ENCODE measurements at regions not wholly inside any gene's neighbourhood (a gene's known extent, or its start where the extent isn't known, plus 50 kb on each side); places are given as distances from the start of the nearest gene placed in this dataset.

- Histone ChIP-seq H3K9ac (ENCODE audit: low read length in 3 of 3) (no peak overlapping the region), H3K4me1 (ENCODE audit: control insufficient read depth in 2 of 3, insufficient read depth in 2 of 3, low read depth in 1 of 3, low read length in 3 of 3) (no peaks in the 10 kb centered on the region), H3K27ac (ENCODE audit: low read depth in 2 of 2, low read length in 2 of 2) (no peak overlapping the region), H3K27me3 (ENCODE audit: control insufficient read depth, insufficient read depth, low read length) (no peaks in the 10 kb centered on the region), H3K4me3 (ENCODE audit: low read length in 3 of 3) (no peak overlapping the region), H3K9me3 (ENCODE audit: control insufficient read depth in 2 of 3, insufficient read depth in 1 of 3, low read length in 3 of 3) (no peaks in the 10 kb centered on the region), H3K36me3 (ENCODE audit: control insufficient read depth in 2 of 3, insufficient read depth in 3 of 3, low read length in 3 of 3) (no peaks in the 10 kb centered on the region)
- FAIRE-seq (no peak), DNase-seq (peak in 1 of 5 donors; percentile 1)
- TF ChIP-seq CTCF (IDR thresholded peaks at IDR 0.05; ENCODE audit: borderline replicate concordance, extremely low read depth, insufficient read depth) = no peak
- intact Hi-C loops (cut with DNase I) = no loop called here
Observed at GRCh38 chr5:24923400-24923799, 278.6 kb upstream of the CDH10 start.

GRCh38 chr5:24918676-24919075, 273.9 kb upstream of the CDH10 start:
- Histone ChIP-seq H3K4me3 (ENCODE audit: low read length in 3 of 3) (no peak overlapping the region), H3K9me3 (ENCODE audit: control insufficient read depth in 2 of 3, insufficient read depth in 1 of 3, low read length in 3 of 3) (no peaks in the 10 kb centered on the region), H3K9ac (ENCODE audit: low read length in 3 of 3) (no peak overlapping the region), H3K36me3 (ENCODE audit: control insufficient read depth in 2 of 3, insufficient read depth in 3 of 3, low read length in 3 of 3) (no peaks in the 10 kb centered on the region), H3K27ac (ENCODE audit: low read depth in 2 of 2, low read length in 2 of 2) (no peak overlapping the region), H3K4me1 (ENCODE audit: control insufficient read depth in 2 of 3, insufficient read depth in 2 of 3, low read depth in 1 of 3, low read length in 3 of 3) (no peaks in the 10 kb centered on the region), H3K27me3 (ENCODE audit: control insufficient read depth, insufficient read depth, low read length) (no peaks in the 10 kb centered on the region)
- FAIRE-seq = no peak
- DNase-seq = no peak
- no peak for TF ChIP-seq CTCF (IDR thresholded peaks at IDR 0.05; ENCODE audit: borderline replicate concordance, extremely low read depth, insufficient read depth)
- intact Hi-C loops (cut with DNase I) = no loop called here

- peaks cover 0 to 2% (median 0%) of the 10 kb centered on the region in 3 donors for H3K9me3 ChIP-seq (ENCODE audit: control insufficient read depth in 2 of 3, insufficient read depth in 1 of 3, low read length in 3 of 3)
- FAIRE-seq (no peak), DNase-seq (peak in 1 of 5 donors; percentile 0)
- H3K9ac ChIP-seq (ENCODE audit: low read length in 3 of 3) = no peak overlapping the region
- intact Hi-C loops (cut with DNase I) = no loop called here
- H3K4me1 ChIP-seq (ENCODE audit: control insufficient read depth in 2 of 3, insufficient read depth in 2 of 3, low read depth in 1 of 3, low read length in 3 of 3) = no peaks in the 10 kb centered on the region
- no peaks in the 10 kb centered on the region for H3K27me3 ChIP-seq (ENCODE audit: control insufficient read depth, insufficient read depth, low read length)
- no peak for TF ChIP-seq CTCF (IDR thresholded peaks at IDR 0.05; ENCODE audit: borderline replicate concordance, extremely low read depth, insufficient read depth)
- no peak overlapping the region for H3K4me3 ChIP-seq (ENCODE audit: low read length in 3 of 3)
- no peak overlapping the region for H3K27ac ChIP-seq (ENCODE audit: low read depth in 2 of 2, low read length in 2 of 2)
- no peaks in the 10 kb centered on the region for H3K36me3 ChIP-seq (ENCODE audit: control insufficient read depth in 2 of 3, insufficient read depth in 3 of 3, low read length in 3 of 3)
Observed at GRCh38 chr5:24916863-24917262, 272.1 kb upstream of the CDH10 start.

- intact Hi-C loops (cut with DNase I) = no loop called here
- FAIRE-seq = no peak
Observed at GRCh38 chr5:24909210-24909609, 264.4 kb upstream of the CDH10 start.

More at GRCh38 chr5:24909210-24909609, 264.4 kb upstream of the CDH10 start:
- peaks cover 0 to 3% (median 0%) of the 10 kb centered on the region in 3 donors for H3K9me3 ChIP-seq (ENCODE audit: control insufficient read depth in 2 of 3, insufficient read depth in 1 of 3, low read length in 3 of 3)
- no peaks in the 10 kb centered on the region for H3K36me3 ChIP-seq (ENCODE audit: control insufficient read depth in 2 of 3, insufficient read depth in 3 of 3, low read length in 3 of 3)
- H3K9ac ChIP-seq (ENCODE audit: low read length in 3 of 3) = no peak overlapping the region
- H3K4me1 ChIP-seq (ENCODE audit: control insufficient read depth in 2 of 3, insufficient read depth in 2 of 3, low read depth in 1 of 3, low read length in 3 of 3) = no peaks in the 10 kb centered on the region
- no peak for DNase-seq
- no peak for TF ChIP-seq CTCF (IDR thresholded peaks at IDR 0.05; ENCODE audit: borderline replicate concordance, extremely low read depth, insufficient read depth)
- H3K27me3 ChIP-seq (ENCODE audit: control insufficient read depth, insufficient read depth, low read length) = no peaks in the 10 kb centered on the region
- H3K4me3 ChIP-seq (ENCODE audit: low read length in 3 of 3) = no peak overlapping the region
- no peak overlapping the region for H3K27ac ChIP-seq (ENCODE audit: low read depth in 2 of 2, low read length in 2 of 2)
